HFFc6 (cell line): ENCODE measurements at regions not wholly inside any gene's neighbourhood (a gene's known extent, or its start where the extent isn't known, plus 50 kb on each side); places are given as distances from the start of the nearest gene placed in this dataset.

ENCODE experiments used
- DNase-seq: peaks from one replicate; pipeline ENCODE4 v3.0.0-alpha.2; 2018
- H3K27ac Mint-ChIP-seq: 2 replicates; pipeline ENCODE4 v1.8.0; 2020; ENCODE audit warnings: mild to moderate bottlenecking, mixed read lengths
- H3K27me3 Mint-ChIP-seq: 2 replicates; pipeline ENCODE4 v1.8.0; 2021; ENCODE audit warnings: mild to moderate bottlenecking, moderate library complexity, mixed read lengths; ENCODE audit not compliant: insufficient read depth
- H3K36me3 Mint-ChIP-seq: 2 replicates; pipeline ENCODE4 v1.8.0; 2021; ENCODE audit warnings: low read depth, mixed read lengths
- H3K4me1 Mint-ChIP-seq: 2 replicates; pipeline ENCODE4 v1.8.0; 2020; ENCODE audit warnings: low read depth, mixed read lengths
- H3K4me3 Mint-ChIP-seq: 2 replicates; pipeline ENCODE4 v1.8.0; 2020; ENCODE audit warnings: mild to moderate bottlenecking, moderate library complexity, mixed read lengths
- H3K9me3 Mint-ChIP-seq: 2 replicates; pipeline ENCODE4 v1.8.0; 2020; ENCODE audit warnings: mild to moderate bottlenecking, mixed read lengths
- CTCF ChIP-seq: fragments of 200-600 bp; sonication (generic); IDR thresholded peaks from 2 replicates; pipeline ENCODE4 v1.5.0; 2021; ENCODE audit warnings: antibody characterized with exemption, mild to moderate bottlenecking

- Mint-ChIP-seq H3K27me3 (no peaks in the 10 kb centered on the region; the same call in 1 of the 2 replicates), H3K4me1 (no peaks in the 10 kb centered on the region), H3K36me3 (peaks cover 34% of the 10 kb centered on the region), H3K4me3 (no peak overlapping the region), H3K27ac (no peak overlapping the region), H3K9me3 (peaks cover 33% of the 10 kb centered on the region)
- TF ChIP-seq CTCF, result no peak
- DNase-seq, result no peak
These were observed 760.9 kb upstream of the INTU start for GRCh38 chr4:126871810-126872209.

GRCh38 chr4:126874533-126874932, 758.2 kb upstream of the INTU start:
- Mint-ChIP-seq H3K9me3 (peaks cover 30% of the 10 kb centered on the region), H3K4me1 (no peaks in the 10 kb centered on the region), H3K4me3 (no peak overlapping the region), H3K27ac (no peak overlapping the region), H3K27me3 (no peaks in the 10 kb centered on the region), H3K36me3 (peaks cover 26% of the 10 kb centered on the region)
- no peak for DNase-seq
- TF ChIP-seq CTCF, result no peak

- H3K27ac Mint-ChIP-seq, result no peak overlapping the region
These were observed 743.8 kb upstream of the INTU start for GRCh38 chr4:126888968-126889367.

GRCh38 chr4:126890383-126890782, 742.4 kb upstream of the INTU start:
- Mint-ChIP-seq H3K36me3 (no peaks in the 10 kb centered on the region), H3K27me3 (no peaks in the 10 kb centered on the region; the same call in 1 of the 2 replicates), H3K9me3 (no peaks in the 10 kb centered on the region), H3K27ac (no peak overlapping the region), H3K4me1 (peaks cover 30% of the 10 kb centered on the region), H3K4me3 (no peak overlapping the region)
- TF ChIP-seq CTCF, result no peak
- DNase-seq, result no peak

More at GRCh38 chr4:126888968-126889367, 743.8 kb upstream of the INTU start:
- peak; percentile 30 for DNase-seq
- Mint-ChIP-seq H3K4me3 (no peak overlapping the region), H3K4me1 (peaks cover 30% of the 10 kb centered on the region), H3K9me3 (no peaks in the 10 kb centered on the region), H3K36me3 (no peaks in the 10 kb centered on the region), H3K27me3 (no peaks in the 10 kb centered on the region; the same call in 1 of the 2 replicates)
- TF ChIP-seq CTCF, result no peak

- TF ChIP-seq CTCF, result no peak
- no peak for DNase-seq
- Mint-ChIP-seq H3K27me3 (no peaks in the 10 kb centered on the region; the same call in 1 of the 2 replicates), H3K36me3 (no peaks in the 10 kb centered on the region), H3K4me1 (peaks cover 31% of the 10 kb centered on the region), H3K9me3 (peaks cover under 1% of the 10 kb centered on the region; the same call in 1 of the 2 replicates), H3K4me3 (no peak overlapping the region), H3K27ac (no peak overlapping the region)
These were observed 741.8 kb upstream of the INTU start for GRCh38 chr4:126890994-126891393.

- TF ChIP-seq CTCF, result no peak
- no peak overlapping the region for H3K27ac Mint-ChIP-seq
- H3K4me1 Mint-ChIP-seq, result peaks cover 49% of the 10 kb centered on the region
- H3K4me3 Mint-ChIP-seq, result no peak overlapping the region
- H3K36me3 Mint-ChIP-seq, result peaks cover 13% of the 10 kb centered on the region
- DNase-seq, result no peak
- no peaks in the 10 kb centered on the region; the same call in 1 of the 2 replicates for H3K27me3 Mint-ChIP-seq
- H3K9me3 Mint-ChIP-seq, result peaks cover 4% of the 10 kb centered on the region; the same call in 1 of the 2 replicates
These were observed 737.8 kb upstream of the INTU start for GRCh38 chr4:126894963-126895362.
